HG03108 (cell line): ENCODE measurements at regions not wholly inside any gene's neighbourhood (a gene's known extent, or its start where the extent isn't known, plus 50 kb on each side); places are given as distances from the start of the nearest gene placed in this dataset.
"Not testable (repeated sequence)": the region's sequence is repeated elsewhere in the genome, so short reads cannot be mapped to it uniquely, and the experiment has no call there.

Experiments used
- ATAC-seq: cut with Tn5 transposase; IDR thresholded peaks from one replicate; pipeline ENCODE4 v1.9.1; 2021; ENCODE audit warnings: moderate library complexity; ENCODE audit not compliant: unreplicated experiment

GRCh38 chr14:44453433-44454171 lies 53.5 kb downstream of the FSCB start:
- no peak for ATAC-seq

- not testable (repeated sequence) for ATAC-seq
Observed at GRCh38 chr14:44450232-44450631, 56.9 kb downstream of the FSCB start.

- ATAC-seq, result no peak
Observed at GRCh38 chr14:44449680-44450079, 57.4 kb downstream of the FSCB start.

GRCh38 chr14:44448951-44449358 lies 58.1 kb downstream of the FSCB start:
- no peak for ATAC-seq

- ATAC-seq, result no peak
Observed at GRCh38 chr14:44446965-44447364, 60.1 kb downstream of the FSCB start.

- no peak for ATAC-seq
Observed at GRCh38 chr14:44444454-44444853, 62.6 kb downstream of the FSCB start.

- ATAC-seq, result no peak
Observed at GRCh38 chr14:44438936-44439335, 68.1 kb downstream of the FSCB start.

- ATAC-seq, result no peak
Observed at GRCh38 chr14:44438221-44438620, 68.9 kb downstream of the FSCB start.

- ATAC-seq, result no peak
Observed at GRCh38 chr14:44436458-44436857, 70.6 kb downstream of the FSCB start.

GRCh38 chr14:44428231-44428945 lies 78.7 kb downstream of the FSCB start:
- no peak for ATAC-seq

GRCh38 chr14:44422699-44423098 lies 84.4 kb downstream of the FSCB start:
- ATAC-seq, result no peak

- no peak for ATAC-seq
Observed at GRCh38 chr14:44420226-44420625, 86.9 kb downstream of the FSCB start.

- no peak for ATAC-seq
Observed at GRCh38 chr14:44418856-44419255, 88.2 kb downstream of the FSCB start.

- no peak for ATAC-seq
Observed at GRCh38 chr14:44417809-44418208, 89.3 kb downstream of the FSCB start.

- ATAC-seq, result no peak
Observed at GRCh38 chr14:44414646-44415045, 92.4 kb downstream of the FSCB start.

- no peak for ATAC-seq
Observed at GRCh38 chr14:44412858-44413569, 94.1 kb downstream of the FSCB start.

GRCh38 chr14:44405011-44405486 lies 102.0 kb downstream of the FSCB start:
- no peak for ATAC-seq

- no peak for ATAC-seq
Observed at GRCh38 chr14:44404599-44404998, 102.5 kb downstream of the FSCB start.

GRCh38 chr14:44404036-44404435 lies 103.0 kb downstream of the FSCB start:
- no peak for ATAC-seq

GRCh38 chr14:44403193-44403592 lies 103.9 kb downstream of the FSCB start:
- ATAC-seq, result no peak

GRCh38 chr14:44396226-44396625 lies 110.9 kb downstream of the FSCB start:
- ATAC-seq, result no peak

GRCh38 chr14:44392984-44393383 lies 114.1 kb downstream of the FSCB start:
- no peak for ATAC-seq
